ENCODE measurements at regions not wholly inside any gene's neighbourhood (a gene's known extent, or its start where the extent isn't known, plus 50 kb on each side); places are given as distances from the start of the nearest gene placed in this dataset.

DNA sequence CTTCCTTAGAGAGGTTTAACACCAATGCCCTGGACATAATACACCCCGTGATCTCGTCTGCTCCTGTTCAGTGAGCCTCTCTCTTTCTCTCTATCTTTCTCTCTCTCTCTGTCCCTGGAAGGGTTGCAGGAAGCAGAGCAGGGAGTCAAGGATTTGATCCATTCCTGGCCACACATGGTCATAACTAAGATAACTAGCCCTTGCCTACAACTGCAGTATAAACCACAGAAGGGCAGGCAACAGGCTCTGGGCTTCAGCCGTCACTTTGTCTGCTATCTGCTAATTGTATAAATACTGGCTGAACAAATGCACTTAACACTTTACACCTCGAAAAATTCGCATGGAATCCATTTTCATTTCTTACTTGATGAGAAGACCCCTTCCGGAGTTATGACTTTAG is 357.5 kb upstream of the RUNX1 start:
- Histone ChIP-seq H3K36me3 (no peaks in the 10 kb centered on the region), H3K9me3 (no peaks in the 10 kb centered on the region), H3K27me3 (no peaks in the 10 kb centered on the region), H3K27ac (no peak overlapping the region), H3K4me3 (no peak overlapping the region), H3K4me1 (no peaks in the 10 kb centered on the region)
- no peak for TF ChIP-seq POLR2AphosphoS5 (IDR thresholded peaks at IDR 0.05)
- TF ChIP-seq POLR2A (IDR thresholded peaks at IDR 0.05) = no peak
- TF ChIP-seq, protein P1, sequence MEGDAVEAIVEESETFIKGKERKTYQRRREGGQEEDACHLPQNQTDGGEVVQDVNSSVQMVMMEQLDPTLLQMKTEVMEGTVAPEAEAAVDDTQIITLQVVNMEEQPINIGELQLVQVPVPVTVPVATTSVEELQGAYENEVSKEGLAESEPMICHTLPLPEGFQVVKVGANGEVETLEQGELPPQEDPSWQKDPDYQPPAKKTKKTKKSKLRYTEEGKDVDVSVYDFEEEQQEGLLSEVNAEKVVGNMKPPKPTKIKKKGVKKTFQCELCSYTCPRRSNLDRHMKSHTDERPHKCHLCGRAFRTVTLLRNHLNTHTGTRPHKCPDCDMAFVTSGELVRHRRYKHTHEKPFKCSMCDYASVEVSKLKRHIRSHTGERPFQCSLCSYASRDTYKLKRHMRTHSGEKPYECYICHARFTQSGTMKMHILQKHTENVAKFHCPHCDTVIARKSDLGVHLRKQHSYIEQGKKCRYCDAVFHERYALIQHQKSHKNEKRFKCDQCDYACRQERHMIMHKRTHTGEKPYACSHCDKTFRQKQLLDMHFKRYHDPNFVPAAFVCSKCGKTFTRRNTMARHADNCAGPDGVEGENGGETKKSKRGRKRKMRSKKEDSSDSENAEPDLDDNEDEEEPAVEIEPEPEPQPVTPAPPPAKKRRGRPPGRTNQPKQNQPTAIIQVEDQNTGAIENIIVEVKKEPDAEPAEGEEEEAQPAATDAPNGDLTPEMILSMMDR (IDR thresholded peaks at IDR 0.05) = no peak
- no peak for TF ChIP-seq EP300 (IDR thresholded peaks at IDR 0.05)
- WGBS = 86% methylated on average over 6 of the region's 6 CpGs
- no peak for DNase-seq (ENCODE audit: low spot score in 2 of 2)

DNA sequence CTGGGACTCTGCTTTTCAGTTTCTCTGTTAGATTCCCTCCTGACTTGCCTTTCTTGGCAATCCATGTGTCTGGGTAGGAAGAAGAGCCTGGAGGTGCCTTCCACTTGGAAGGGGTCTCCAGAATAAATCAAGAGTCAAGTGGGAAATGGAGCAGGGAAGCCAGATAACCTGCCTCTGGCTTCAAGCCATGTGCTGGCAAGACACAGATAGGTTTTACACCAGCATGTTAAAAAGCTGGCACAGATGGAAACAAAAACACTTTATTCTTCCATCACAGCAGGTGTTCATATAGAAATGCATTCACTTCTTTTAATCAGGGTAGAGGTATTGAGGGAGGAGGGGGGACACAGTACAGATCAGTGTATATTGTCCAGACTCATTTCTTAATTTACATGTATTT is 356.9 kb upstream of the RUNX1 start:
- Histone ChIP-seq H3K4me3 (no peak overlapping the region), H3K27ac (no peak overlapping the region), H3K9me3 (no peaks in the 10 kb centered on the region), H3K4me1 (no peaks in the 10 kb centered on the region), H3K36me3 (no peaks in the 10 kb centered on the region), H3K27me3 (no peaks in the 10 kb centered on the region)
- DNase-seq (ENCODE audit: low spot score in 2 of 2) = no peak
- TF ChIP-seq EP300 (IDR thresholded peaks at IDR 0.05) (no peak), POLR2AphosphoS5 (IDR thresholded peaks at IDR 0.05) (no peak), POLR2A (IDR thresholded peaks at IDR 0.05) (no peak)
- TF ChIP-seq, protein P1 (IDR thresholded peaks at IDR 0.05) = no peak

DNA sequence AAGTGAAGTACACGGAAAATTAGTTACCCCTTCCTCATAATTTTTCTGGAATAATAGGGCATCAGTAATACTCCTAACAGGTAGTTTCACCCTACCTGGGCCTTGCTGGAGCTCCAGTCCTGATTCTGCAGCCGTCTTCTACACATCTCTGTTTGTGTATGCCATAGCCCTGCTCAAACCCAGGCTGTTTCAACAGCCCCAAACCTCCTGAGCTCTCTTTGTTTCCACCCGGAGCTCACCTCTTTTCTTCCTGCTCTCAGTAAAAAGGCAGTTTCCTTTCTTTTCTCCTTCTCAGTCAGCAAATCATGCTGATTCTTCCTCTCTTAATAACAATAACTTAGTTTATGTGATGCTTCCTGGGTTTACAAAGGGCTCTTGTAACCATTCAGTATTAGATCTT is 355.1 kb upstream of the RUNX1 start:
- H3K9me3 ChIP-seq = no peaks in the 10 kb centered on the region
- no peak for TF ChIP-seq POLR2AphosphoS5 (IDR thresholded peaks at IDR 0.05)
- TF ChIP-seq, protein P1 (IDR thresholded peaks at IDR 0.05) = no peak
- TF ChIP-seq POLR2A (IDR thresholded peaks at IDR 0.05) = no peak
- no peak for TF ChIP-seq EP300 (IDR thresholded peaks at IDR 0.05)
- no peaks in the 10 kb centered on the region for H3K4me1 ChIP-seq
- H3K27ac ChIP-seq = no peak overlapping the region
- H3K36me3 ChIP-seq = no peaks in the 10 kb centered on the region
- 88% methylated on average over 3 of the region's 3 CpGs for WGBS
- no peaks in the 10 kb centered on the region for H3K27me3 ChIP-seq
- H3K4me3 ChIP-seq = no peak overlapping the region
- no peak for DNase-seq (ENCODE audit: low spot score in 2 of 2)

DNA sequence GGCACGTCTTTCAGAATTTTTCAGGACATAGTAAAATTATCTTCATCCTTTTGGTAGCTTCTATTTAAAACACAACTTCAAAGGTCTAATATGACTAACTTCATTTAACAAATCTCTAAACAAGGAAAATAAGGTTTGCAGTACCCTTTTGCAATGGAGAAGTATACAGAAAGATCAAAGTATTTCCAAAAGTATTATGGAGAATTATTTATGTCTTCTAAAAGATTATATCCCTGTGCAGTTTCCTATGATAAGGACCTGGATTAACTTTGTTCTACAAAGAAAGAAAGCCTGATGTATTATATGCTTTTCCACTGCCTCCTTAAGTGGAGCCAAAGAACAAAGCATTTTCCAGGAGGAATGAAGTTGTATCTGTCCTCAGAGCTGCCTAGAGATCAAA is 353.0 kb upstream of the RUNX1 start:
- Histone ChIP-seq H3K27me3 (no peaks in the 10 kb centered on the region), H3K9me3 (no peaks in the 10 kb centered on the region), H3K27ac (no peak overlapping the region), H3K36me3 (no peaks in the 10 kb centered on the region), H3K4me3 (no peak overlapping the region), H3K4me1 (peaks cover 4% of the 10 kb centered on the region)
- WGBS = 80% methylated on average over 1 of the region's 1 CpG
- no peak for TF ChIP-seq POLR2A (IDR thresholded peaks at IDR 0.05)
- TF ChIP-seq POLR2AphosphoS5 (IDR thresholded peaks at IDR 0.05) = no peak
- TF ChIP-seq, protein P1 (IDR thresholded peaks at IDR 0.05) = no peak
- no peak for TF ChIP-seq EP300 (IDR thresholded peaks at IDR 0.05)
- DNase-seq (ENCODE audit: low spot score in 2 of 2) = no peak

DNA sequence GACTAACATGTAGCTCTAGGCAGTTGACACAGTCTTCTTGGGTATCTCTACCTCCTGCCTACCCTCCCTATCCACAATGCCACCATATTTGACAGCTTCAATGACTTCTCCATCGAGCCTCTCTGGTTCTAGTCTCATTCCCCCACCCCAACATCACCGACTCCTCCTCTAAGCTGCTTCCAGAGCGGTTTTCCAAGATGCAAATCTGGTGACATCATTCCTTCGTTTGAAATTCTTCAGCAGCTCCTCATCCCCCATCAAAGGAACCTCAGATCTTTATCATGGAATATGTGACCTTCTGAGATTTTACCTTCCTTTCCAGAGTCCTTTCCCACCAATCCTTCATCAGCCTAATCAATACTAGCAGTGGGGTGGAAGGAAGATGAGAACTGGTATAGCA is 352.4 kb upstream of the RUNX1 start:
- Histone ChIP-seq H3K9me3 (no peaks in the 10 kb centered on the region), H3K27ac (no peak overlapping the region), H3K4me3 (no peak overlapping the region), H3K36me3 (no peaks in the 10 kb centered on the region), H3K4me1 (peaks cover 4% of the 10 kb centered on the region), H3K27me3 (no peaks in the 10 kb centered on the region)
- DNase-seq (ENCODE audit: low spot score in 2 of 2) = no peak
- no peak for TF ChIP-seq EP300 (IDR thresholded peaks at IDR 0.05)
- no peak for TF ChIP-seq POLR2A (IDR thresholded peaks at IDR 0.05)
- no peak for TF ChIP-seq POLR2AphosphoS5 (IDR thresholded peaks at IDR 0.05)
- TF ChIP-seq, protein P1 (IDR thresholded peaks at IDR 0.05) = no peak
- WGBS = 77% methylated on average over 4 of the region's 4 CpGs

Measured in suprapubic skin (tissue), 4 donors.